SK-N-SH (cell line): ENCODE measurements at regions not wholly inside any gene's neighbourhood (a gene's known extent, or its start where the extent isn't known, plus 50 kb on each side); places are given as distances from the start of the nearest gene placed in this dataset.

ENCODE experiments used
- CTCF ChIA-PET: fragments of 300-600, 350-600 bp; formaldehyde crosslinking; extraction: SDS; loops from one replicate; lab custom pipeline; 2021; lab: Yijun Ruan, JAX
- POLR2A ChIA-PET: fragments of 350-600 bp; sonication (Branson Sonifier 250); formaldehyde crosslinking; extraction: SDS; loops from one replicate; lab custom pipeline; 2020; ENCODE audit warnings: antibody characterized with exemption, inconsistent platforms; lab: Yijun Ruan, JAX
- DNase-seq: peaks from one replicate; pipeline ENCODE4 v3.0.0; 2012
- H2AFZ ChIP-seq: fragments of 200-600 bp; sonication (generic); 2 replicates; pipeline ENCODE4 v1.8.1; 2016; ENCODE audit warnings: antibody characterized with exemption, mild to moderate bottlenecking, low read depth
- H3F3A ChIP-seq: fragments of 200-600 bp; sonication (generic); replicated peaks from 2 replicates; pipeline ENCODE3; 2016; ENCODE audit warnings: antibody characterized with exemption, mild to moderate bottlenecking; ENCODE audit not compliant: insufficient read depth
- H3K27ac ChIP-seq, 2 experiments: fragments of 200-500 bp in 1 of 2; fragments of 200-600 bp in 1 of 2; sonication (Bioruptor generic) in 1 of 2; sonication (generic), shearing (Covaris generic) in 1 of 2; 2 replicates each; pipeline versions ENCODE4 v1.5.1 to v1.6.1; 2014 to 2016; ENCODE audit warnings: low read depth in 2 of 2, inconsistent platforms in 1 of 2, low read length in 1 of 2, mild to moderate bottlenecking in 1 of 2, mixed read lengths in 1 of 2
- H3K27me3 ChIP-seq: fragments of 200-600 bp; sonication (generic), shearing (Covaris generic); 2 replicates; pipeline ENCODE4 v1.6.1; 2016; ENCODE audit warnings: mixed run types; ENCODE audit not compliant: insufficient read depth
- H3K36me3 ChIP-seq, 2 experiments: fragments of 200-500 bp in 1 of 2; fragments of 200-600 bp in 1 of 2; sonication (Bioruptor generic) in 1 of 2; sonication (generic) in 1 of 2; replicated peaks in 1 of 2; 2 replicates each; pipeline versions ENCODE3 to v1.5.1; 2014 to 2016; ENCODE audit warnings: low read length in 1 of 2, mild to moderate bottlenecking in 1 of 2; ENCODE audit not compliant: insufficient read depth in 2 of 2, control insufficient read depth in 1 of 2
- H3K4me1 ChIP-seq, 2 experiments: fragments of 200-500 bp in 1 of 2; fragments of 200-600 bp in 1 of 2; sonication (Bioruptor generic) in 1 of 2; sonication (generic), shearing (Covaris generic) in 1 of 2; 2 replicates each; pipeline versions ENCODE4 v1.5.1 to v1.6.1; 2014 to 2016; ENCODE audit warnings: low read depth in 1 of 2, low read length in 1 of 2, mixed run types in 1 of 2; ENCODE audit not compliant: insufficient read depth in 2 of 2, control insufficient read depth in 1 of 2
- H3K4me2 ChIP-seq: fragments of 200-600 bp; sonication (generic), shearing (Covaris generic); 2 replicates; pipeline ENCODE4 v1.6.1; 2017; ENCODE audit warnings: mixed run types
- H3K4me3 ChIP-seq, 2 experiments: fragments of 200-500 bp in 1 of 2; fragments of 200-600 bp in 1 of 2; sonication (Bioruptor generic) in 1 of 2; sonication (generic), shearing (Covaris generic) in 1 of 2; 2 replicates each; pipeline versions ENCODE4 v1.5.1 to v1.8.1; 2014 to 2016; ENCODE audit warnings: low read depth in 2 of 2, inconsistent platforms in 1 of 2, low read length in 1 of 2, mild to moderate bottlenecking in 1 of 2, mixed read lengths in 1 of 2, moderate library complexity in 1 of 2
- H3K79me2 ChIP-seq: fragments of 200-600 bp; sonication (generic); 2 replicates; pipeline ENCODE4 v1.8.1; 2017; ENCODE audit warnings: mild to moderate bottlenecking; ENCODE audit not compliant: insufficient read depth
- H3K9ac ChIP-seq: fragments of 200-600 bp; sonication (generic); 2 replicates; pipeline ENCODE4 v1.6.1; 2017; ENCODE audit warnings: mixed run types
- H3K9me2 ChIP-seq: fragments of 200-600 bp; sonication (generic); 2 replicates; pipeline ENCODE4 v1.6.1; 2017; ENCODE audit warnings: mixed run types
- H3K9me3 ChIP-seq: fragments of 200-600 bp; sonication (generic); 2 replicates; pipeline ENCODE4 v1.6.1; 2017; ENCODE audit warnings: mixed run types, mild to moderate bottlenecking, moderate library complexity
- H4K20me1 ChIP-seq: fragments of 200-600 bp; sonication (generic); 2 replicates; pipeline ENCODE4 v1.6.1; 2017; ENCODE audit warnings: mild to moderate bottlenecking, mixed run types; ENCODE audit not compliant: insufficient read depth
- CHD2 ChIP-seq: fragments of 150-350 bp; IDR thresholded peaks from 2 replicates; pipeline ENCODE4 v1.6.1; 2018; ENCODE audit warnings: low read length; ENCODE audit not compliant: partially characterized antibody
- GATA2 ChIP-seq: sonication (generic); formaldehyde crosslinking; IDR thresholded peaks from 2 replicates; pipeline ENCODE4 v1.5.0; 2020; ENCODE audit warnings: mild to moderate bottlenecking, missing genetic modification reagents
- MEF2A ChIP-seq: IDR thresholded peaks from 2 replicates; pipeline ENCODE4 v1.4.0; 2012; ENCODE audit warnings: low read depth, borderline replicate concordance
- POLR2AphosphoS5 ChIP-seq: IDR thresholded peaks from 2 replicates; pipeline ENCODE4 v1.6.1; 2012; ENCODE audit warnings: low read depth, low read length
- TAF1 ChIP-seq: IDR thresholded peaks from 2 replicates; pipeline ENCODE4 v1.6.1; 2012; ENCODE audit warnings: low read depth, mild to moderate bottlenecking, low read length, moderate library complexity, borderline replicate concordance
- whole genome bisulfite sequencing: methylation state at CpG from one replicate; pipeline ENCODE4 v1.1.6; 2017; ENCODE audit warnings: low lambda C conversion rate; 5-methylcytosine and 5-hydroxymethylcytosine counted together
- TF ChIP-seq, protein P1 (sequence below): fragments of 150-350 bp; IDR thresholded peaks from 2 replicates; pipeline ENCODE4 v1.6.1; 2016; ENCODE audit warnings: mild to moderate bottlenecking, low read depth, low read length
- TF ChIP-seq, protein P2 (sequence below): fragments of 200-600 bp; sonication (generic); IDR thresholded peaks from 2 replicates; pipeline ENCODE4 v1.6.1; 2017; ENCODE audit warnings: antibody characterized with exemption, mild to moderate bottlenecking, moderate library complexity
- TF ChIP-seq, protein P3 (sequence below): IDR thresholded peaks from 2 replicates; pipeline ENCODE4; 2012

DNA sequence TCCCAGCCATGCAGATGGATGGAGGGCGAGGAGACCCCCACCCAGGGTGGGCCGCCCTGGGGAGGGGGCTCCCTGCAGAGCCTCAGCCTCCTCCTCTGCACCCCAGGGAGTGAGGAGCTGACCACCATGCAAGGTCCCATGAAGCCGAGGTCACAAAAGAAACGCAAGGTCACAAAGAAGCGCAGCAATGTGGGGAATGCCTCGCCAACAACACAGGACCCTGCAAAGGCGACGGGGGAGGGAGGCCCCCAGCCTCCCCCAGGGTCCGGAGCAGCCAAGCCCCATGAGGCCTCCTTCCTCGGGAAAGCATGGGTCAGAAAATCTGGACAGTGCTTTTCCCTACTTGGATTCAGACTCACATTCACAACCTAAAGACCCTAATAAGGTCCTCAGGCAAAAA is 191.5 kb downstream of the BRD1 start:
- no peak overlapping the region for H3K4me2 ChIP-seq
- peaks cover 0 to 5% of the 10 kb centered on the region in 2 experiments; a peak in 1 of 4 replicates for H3K4me1 ChIP-seq
- no peak overlapping the region for H3K27ac ChIP-seq
- H3K79me2 ChIP-seq: no peaks in the 10 kb centered on the region
- TF ChIP-seq MEF2A: no peak
- TF ChIP-seq, protein P1, sequence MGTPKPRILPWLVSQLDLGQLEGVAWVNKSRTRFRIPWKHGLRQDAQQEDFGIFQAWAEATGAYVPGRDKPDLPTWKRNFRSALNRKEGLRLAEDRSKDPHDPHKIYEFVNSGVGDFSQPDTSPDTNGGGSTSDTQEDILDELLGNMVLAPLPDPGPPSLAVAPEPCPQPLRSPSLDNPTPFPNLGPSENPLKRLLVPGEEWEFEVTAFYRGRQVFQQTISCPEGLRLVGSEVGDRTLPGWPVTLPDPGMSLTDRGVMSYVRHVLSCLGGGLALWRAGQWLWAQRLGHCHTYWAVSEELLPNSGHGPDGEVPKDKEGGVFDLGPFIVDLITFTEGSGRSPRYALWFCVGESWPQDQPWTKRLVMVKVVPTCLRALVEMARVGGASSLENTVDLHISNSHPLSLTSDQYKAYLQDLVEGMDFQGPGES: no peak
- TF ChIP-seq, protein P2, sequence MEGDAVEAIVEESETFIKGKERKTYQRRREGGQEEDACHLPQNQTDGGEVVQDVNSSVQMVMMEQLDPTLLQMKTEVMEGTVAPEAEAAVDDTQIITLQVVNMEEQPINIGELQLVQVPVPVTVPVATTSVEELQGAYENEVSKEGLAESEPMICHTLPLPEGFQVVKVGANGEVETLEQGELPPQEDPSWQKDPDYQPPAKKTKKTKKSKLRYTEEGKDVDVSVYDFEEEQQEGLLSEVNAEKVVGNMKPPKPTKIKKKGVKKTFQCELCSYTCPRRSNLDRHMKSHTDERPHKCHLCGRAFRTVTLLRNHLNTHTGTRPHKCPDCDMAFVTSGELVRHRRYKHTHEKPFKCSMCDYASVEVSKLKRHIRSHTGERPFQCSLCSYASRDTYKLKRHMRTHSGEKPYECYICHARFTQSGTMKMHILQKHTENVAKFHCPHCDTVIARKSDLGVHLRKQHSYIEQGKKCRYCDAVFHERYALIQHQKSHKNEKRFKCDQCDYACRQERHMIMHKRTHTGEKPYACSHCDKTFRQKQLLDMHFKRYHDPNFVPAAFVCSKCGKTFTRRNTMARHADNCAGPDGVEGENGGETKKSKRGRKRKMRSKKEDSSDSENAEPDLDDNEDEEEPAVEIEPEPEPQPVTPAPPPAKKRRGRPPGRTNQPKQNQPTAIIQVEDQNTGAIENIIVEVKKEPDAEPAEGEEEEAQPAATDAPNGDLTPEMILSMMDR: no peak
- TF ChIP-seq GATA2 (CRISPR knock-in tag): no peak
- TF ChIP-seq, protein P3, sequence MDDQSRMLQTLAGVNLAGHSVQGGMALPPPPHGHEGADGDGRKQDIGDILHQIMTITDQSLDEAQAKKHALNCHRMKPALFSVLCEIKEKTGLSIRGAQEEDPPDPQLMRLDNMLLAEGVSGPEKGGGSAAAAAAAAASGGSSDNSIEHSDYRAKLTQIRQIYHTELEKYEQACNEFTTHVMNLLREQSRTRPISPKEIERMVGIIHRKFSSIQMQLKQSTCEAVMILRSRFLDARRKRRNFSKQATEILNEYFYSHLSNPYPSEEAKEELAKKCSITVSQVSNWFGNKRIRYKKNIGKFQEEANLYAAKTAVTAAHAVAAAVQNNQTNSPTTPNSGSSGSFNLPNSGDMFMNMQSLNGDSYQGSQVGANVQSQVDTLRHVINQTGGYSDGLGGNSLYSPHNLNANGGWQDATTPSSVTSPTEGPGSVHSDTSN: no peak
- no peaks in the 10 kb centered on the region for H3K9me2 ChIP-seq
- no peak overlapping the region for H2AFZ ChIP-seq
- H3K27me3 ChIP-seq: no peaks in the 10 kb centered on the region; the same call in 1 of the 2 replicates
- no peaks in the 10 kb centered on the region for H3K9me3 ChIP-seq
- H3K9ac ChIP-seq: no peak overlapping the region
- no peak overlapping the region for H3K4me3 ChIP-seq
- POLR2A ChIA-PET: no interaction called here
- DNase-seq: no peak
- WGBS: 28% methylated on average over 9 of the region's 10 CpGs
- no peaks in the 10 kb centered on the region for H4K20me1 ChIP-seq
- no peaks in the 10 kb centered on the region for H3K36me3 ChIP-seq
- CTCF ChIA-PET: interaction anchor here (0.9 kb wide), 2 partner anchors 202 to 589 kb away, joined by 3 read pairs; no protein-coding TSS in a partner anchor
- H3F3A ChIP-seq: no peaks in the 10 kb centered on the region

DNA sequence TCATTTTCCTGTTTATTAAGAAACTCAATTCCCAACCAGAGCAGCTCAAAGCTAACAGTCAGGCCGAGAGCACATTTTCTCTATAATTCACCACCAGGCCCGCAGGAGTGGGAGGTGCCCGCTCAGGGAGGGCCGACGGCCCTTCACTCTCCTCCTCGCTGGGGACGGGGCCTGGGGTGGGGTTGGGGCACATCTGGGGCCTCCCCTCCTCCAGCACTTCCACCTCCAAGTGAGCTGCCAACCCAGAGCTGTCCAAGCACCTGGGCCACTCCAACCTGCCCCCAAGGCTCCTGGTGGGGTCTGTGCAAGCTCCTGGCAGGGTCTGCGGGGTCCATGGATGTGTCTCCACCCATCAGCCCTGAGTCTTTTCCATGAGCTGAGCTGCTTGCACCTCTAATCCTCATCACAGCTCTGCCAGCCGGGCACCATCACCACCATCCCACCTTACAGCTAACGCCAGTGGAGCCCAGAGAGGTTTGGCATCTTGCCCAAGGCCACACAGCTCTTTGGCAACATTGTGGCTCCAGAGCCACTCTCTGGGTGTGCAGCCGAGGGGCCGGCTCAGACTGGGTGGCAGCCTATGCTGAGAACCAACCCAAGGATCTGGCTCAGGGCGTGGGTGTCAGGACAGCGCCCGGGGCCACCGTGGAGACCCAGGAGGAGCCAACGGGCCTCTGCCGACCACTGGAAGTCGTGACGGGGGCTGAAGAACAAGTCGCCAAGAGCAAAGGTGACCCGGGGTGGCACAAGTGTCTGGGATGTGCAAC is 193.5 kb downstream of the BRD1 start:
- Histone ChIP-seq H3K27me3 (no peaks in the 10 kb centered on the region; the same call in 1 of the 2 replicates), H3F3A (no peaks in the 10 kb centered on the region), H3K9me2 (no peaks in the 10 kb centered on the region), H3K4me1 (peaks cover 0 to 5% of the 10 kb centered on the region in 2 experiments; a peak in 1 of 4 replicates), H2AFZ (no peak overlapping the region), H3K27ac (no peak overlapping the region), H3K9me3 (no peaks in the 10 kb centered on the region), H3K79me2 (no peaks in the 10 kb centered on the region), H3K9ac (no peak overlapping the region), H3K4me3 (no peak overlapping the region), H3K36me3 (no peaks in the 10 kb centered on the region), H3K4me2 (no peak overlapping the region), H4K20me1 (no peaks in the 10 kb centered on the region)
- TF ChIP-seq TAF1: no peak
- TF ChIP-seq CHD2: no peak
- TF ChIP-seq POLR2AphosphoS5: no peak
- TF ChIP-seq MEF2A: no peak
- no peak for DNase-seq
- POLR2A ChIA-PET: no interaction called here
- CTCF ChIA-PET: interaction anchor here (0.7 to 3.9 kb wide), 8 partner anchors 9 to 1057 kb away, joined by 3 to 29 read pairs (median 6); no protein-coding TSS in a partner anchor
- WGBS: 39% methylated on average over 19 of the region's 22 CpGs
